ENCODE measurements at regions not wholly inside any gene's neighbourhood (a gene's known extent, or its start where the extent isn't known, plus 50 kb on each side); places are given as distances from the start of the nearest gene placed in this dataset.

GRCh38 chrX:39815631-39816030 lies 282.1 kb downstream of the BCOR start:
- H3K4me3 ChIP-seq: no peak overlapping the region
- H3K27ac ChIP-seq: no peak overlapping the region
- ATAC-seq (no peak), DNase-seq (no peak)
- peaks cover 0 to 43% (median 0%) of the 10 kb centered on the region in 7 donors for H3K27me3 ChIP-seq
- H3K4me1 ChIP-seq: peaks cover 0 to 26% (median 16%) of the 10 kb centered on the region in 9 donors
- no peaks in the 10 kb centered on the region for H3K36me3 ChIP-seq
- no peaks in the 10 kb centered on the region for H3K9me3 ChIP-seq
- no peak for TF ChIP-seq CTCF (IDR thresholded peaks at IDR 0.05)
- 100% methylated on average over 1 of the region's 1 CpG for WGBS, 2 donors
- intact Hi-C loops (cut with DNase I): loop anchor here in 9 of 10 donors (5.0 to 10.0 kb wide), 14 partner anchors 81 to 449 kb away; partner anchors contain the start of gene BCOR (in 4 of the 9)

- H3K4me3 ChIP-seq: no peak overlapping the region
- H3K27ac ChIP-seq: no peak overlapping the region
- intact Hi-C loops (cut with DNase I): loop anchor here in 9 of 10 donors (5.0 to 10.0 kb wide), 14 partner anchors 82 to 448 kb away; partner anchors contain the start of gene BCOR (in 4 of the 9)
- H3K9me3 ChIP-seq: no peaks in the 10 kb centered on the region
- WGBS, 2 donors: 58 to 68% methylated on average over 15 to 16 of the region's 16 CpGs
- ATAC-seq (no peak), DNase-seq (no peak)
- peaks cover 0 to 57% (median 0%) of the 10 kb centered on the region in 7 donors for H3K27me3 ChIP-seq
- H3K36me3 ChIP-seq: no peaks in the 10 kb centered on the region
- peaks cover 0 to 28% (median 19%) of the 10 kb centered on the region in 9 donors for H3K4me1 ChIP-seq
- no peak for TF ChIP-seq CTCF (IDR thresholded peaks at IDR 0.05)
These were observed 280.7 kb downstream of the BCOR start for GRCh38 chrX:39816871-39817731.

GRCh38 chrX:39817754-39818470 lies 279.8 kb downstream of the BCOR start:
- ATAC-seq (no peak), DNase-seq (no peak)
- TF ChIP-seq CTCF (IDR thresholded peaks at IDR 0.05): no peak
- 64 to 77% methylated on average over 12 of the region's 12 CpGs for WGBS, 2 donors
- intact Hi-C loops (cut with DNase I): loop anchor here in 9 of 10 donors (5.0 to 10.0 kb wide), 14 partner anchors 83 to 447 kb away; partner anchors contain the start of gene BCOR (in 4 of the 9)
- no peaks in the 10 kb centered on the region for H3K36me3 ChIP-seq
- no peak overlapping the region for H3K4me3 ChIP-seq
- H3K27me3 ChIP-seq: peaks cover 0 to 65% (median 0%) of the 10 kb centered on the region in 7 donors
- peaks cover 0 to 28% (median 19%) of the 10 kb centered on the region in 9 donors for H3K4me1 ChIP-seq
- H3K27ac ChIP-seq: no peak overlapping the region
- H3K9me3 ChIP-seq: peaks cover 0 to under 1% (median 0%) of the 10 kb centered on the region in 11 donors

- DNase-seq (no peak), ATAC-seq (no peak)
- Histone ChIP-seq H3K27me3 (peaks cover 0 to 74% (median 0%) of the 10 kb centered on the region in 7 donors), H3K27ac (no peak overlapping the region), H3K36me3 (no peaks in the 10 kb centered on the region), H3K9me3 (peaks cover 0 to 9% (median 0%) of the 10 kb centered on the region in 11 donors), H3K4me1 (peaks cover 0 to 22% (median 18%) of the 10 kb centered on the region in 9 donors), H3K4me3 (no peak overlapping the region)
- intact Hi-C loops (cut with DNase I): loop anchor here in 9 of 10 donors (5.0 to 10.0 kb wide), 14 partner anchors 84 to 446 kb away; partner anchors contain the start of gene BCOR (in 4 of the 9)
- 66 to 82% methylated on average over 7 of the region's 7 CpGs for WGBS, 2 donors
- TF ChIP-seq CTCF (IDR thresholded peaks at IDR 0.05): no peak
These were observed 279.0 kb downstream of the BCOR start for GRCh38 chrX:39818750-39819149.

Measured in heart right ventricle (tissue), 16 donors.